Adrenal gland (tissue), 5 donors: ENCODE measurements at regions not wholly inside any gene's neighbourhood (a gene's known extent, or its start where the extent isn't known, plus 50 kb on each side); places are given as distances from the start of the nearest gene placed in this dataset.

Experiments
- POLR2A ChIP-seq, 2 donors: fragments of 450-650 bp; IDR thresholded peaks; one replicate each; pipeline ENCODE4 v1.6.1; 2017; ENCODE audit warnings: antibody characterized with exemption in 2 of 2, mild to moderate bottlenecking in 2 of 2, moderate library complexity in 1 of 2
- TF ChIP-seq, protein P1 (sequence below), 6 experiments: fragments of 450-650 bp in 4 of 6; fragments of 200-600 bp in 2 of 6; sonication (generic) in 1 of 6; IDR thresholded peaks; 1 replicate in 5 of 6; 2 replicates in 1 of 6; pipeline versions ENCODE4 v1.5.1 to v1.8.0; 2016 to 2021; ENCODE audit warnings: antibody characterized with exemption in 6 of 6, mild to moderate bottlenecking in 2 of 6, moderate library complexity in 1 of 6
- donor health status: DM: no; HTN: no; CAD: no.

DNA sequence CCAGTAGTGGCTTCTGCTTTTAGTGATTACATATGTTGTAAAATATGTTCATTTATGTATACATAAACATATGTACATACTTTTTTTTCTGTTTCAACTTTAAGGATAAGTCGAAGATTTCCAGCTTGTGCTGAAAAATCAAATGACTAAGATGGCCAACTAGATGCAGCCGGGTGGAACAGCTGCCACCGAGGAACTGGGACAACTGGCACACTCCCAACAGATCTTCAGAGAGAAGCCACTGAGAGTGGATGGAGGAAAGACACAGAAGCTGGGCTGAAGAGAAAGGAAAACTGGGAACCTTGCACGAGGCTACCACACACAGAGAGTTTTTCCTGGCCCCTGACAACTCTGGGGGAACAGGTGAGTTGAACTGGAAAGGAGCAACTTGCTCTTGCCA lies 207.5 kb downstream of the FAM47B start:
- TF ChIP-seq, protein P1, sequence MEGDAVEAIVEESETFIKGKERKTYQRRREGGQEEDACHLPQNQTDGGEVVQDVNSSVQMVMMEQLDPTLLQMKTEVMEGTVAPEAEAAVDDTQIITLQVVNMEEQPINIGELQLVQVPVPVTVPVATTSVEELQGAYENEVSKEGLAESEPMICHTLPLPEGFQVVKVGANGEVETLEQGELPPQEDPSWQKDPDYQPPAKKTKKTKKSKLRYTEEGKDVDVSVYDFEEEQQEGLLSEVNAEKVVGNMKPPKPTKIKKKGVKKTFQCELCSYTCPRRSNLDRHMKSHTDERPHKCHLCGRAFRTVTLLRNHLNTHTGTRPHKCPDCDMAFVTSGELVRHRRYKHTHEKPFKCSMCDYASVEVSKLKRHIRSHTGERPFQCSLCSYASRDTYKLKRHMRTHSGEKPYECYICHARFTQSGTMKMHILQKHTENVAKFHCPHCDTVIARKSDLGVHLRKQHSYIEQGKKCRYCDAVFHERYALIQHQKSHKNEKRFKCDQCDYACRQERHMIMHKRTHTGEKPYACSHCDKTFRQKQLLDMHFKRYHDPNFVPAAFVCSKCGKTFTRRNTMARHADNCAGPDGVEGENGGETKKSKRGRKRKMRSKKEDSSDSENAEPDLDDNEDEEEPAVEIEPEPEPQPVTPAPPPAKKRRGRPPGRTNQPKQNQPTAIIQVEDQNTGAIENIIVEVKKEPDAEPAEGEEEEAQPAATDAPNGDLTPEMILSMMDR (IDR thresholded peaks at IDR 0.05): no peak
- TF ChIP-seq POLR2A (IDR thresholded peaks at IDR 0.05): no peak
